Cardiac muscle cell (in vitro differentiated cells and primary cell): ENCODE measurements at regions not wholly inside any gene's neighbourhood (a gene's known extent, or its start where the extent isn't known, plus 50 kb on each side); places are given as distances from the start of the nearest gene placed in this dataset.

Source experiments
- DNase-seq, 2 donors: peaks; one replicate each; pipeline versions ENCODE4 v3.0.0 to v3.0.0-alpha.2; 2010 to 2017; ENCODE audit warnings: low read depth in 1 of 2, low spot score in 1 of 2
- H3K27ac ChIP-seq: fragments of 200-600 bp; sonication (generic); 2 replicates; pipeline ENCODE4 v1.5.1; 2016
- H3K27me3 ChIP-seq: fragments of 200-600 bp; sonication (generic); 2 replicates; pipeline ENCODE4 v1.6.0; 2016; ENCODE audit warnings: control low read depth
- H3K36me3 ChIP-seq: fragments of 200-600 bp; sonication (generic); 2 replicates; pipeline ENCODE4 v1.5.1; 2016; ENCODE audit warnings: control low read depth
- H3K4me1 ChIP-seq: fragments of 200-600 bp; sonication (generic); 2 replicates; pipeline ENCODE4 v1.8.1; 2017; ENCODE audit warnings: low read depth, mild to moderate bottlenecking, mixed run types
- H3K4me3 ChIP-seq: fragments of 200-600 bp; sonication (generic); 2 replicates; pipeline ENCODE4 v1.5.1; 2016; ENCODE audit warnings: mild to moderate bottlenecking
- H3K9me3 ChIP-seq: fragments of 200-600 bp; sonication (generic); 2 replicates; pipeline ENCODE4 v1.5.1; 2017; ENCODE audit warnings: low read depth, mild to moderate bottlenecking, control low read depth
- CTCF ChIP-seq: IDR thresholded peaks from 2 replicates; pipeline ENCODE4 v1.5.1; 2012; ENCODE audit warnings: low read depth, mild to moderate bottlenecking, low read length

- Histone ChIP-seq H3K27ac (no peak overlapping the region), H3K4me1 (no peaks in the 10 kb centered on the region), H3K36me3 (no peaks in the 10 kb centered on the region), H3K27me3 (no peaks in the 10 kb centered on the region), H3K4me3 (no peak overlapping the region), H3K9me3 (no peaks in the 10 kb centered on the region)
- no peak for TF ChIP-seq CTCF
- no peak for DNase-seq
Observed at GRCh38 chr17:6208608-6209180, 138.5 kb downstream of the WSCD1 start.

- no peak for TF ChIP-seq CTCF
- H3K4me3 ChIP-seq = no peak overlapping the region
- no peak overlapping the region for H3K27ac ChIP-seq
- H3K27me3 ChIP-seq = no peaks in the 10 kb centered on the region
- no peaks in the 10 kb centered on the region for H3K4me1 ChIP-seq
- no peak for DNase-seq
- H3K36me3 ChIP-seq = no peaks in the 10 kb centered on the region
- no peaks in the 10 kb centered on the region for H3K9me3 ChIP-seq
Observed at GRCh38 chr17:6205525-6205924, 135.3 kb downstream of the WSCD1 start.

GRCh38 chr17:6205033-6205432 lies 134.9 kb downstream of the WSCD1 start:
- no peak overlapping the region for H3K27ac ChIP-seq

GRCh38 chr17:6204203-6204722 lies 134.1 kb downstream of the WSCD1 start:
- Histone ChIP-seq H3K36me3 (no peaks in the 10 kb centered on the region), H3K4me1 (no peaks in the 10 kb centered on the region), H3K4me3 (no peak overlapping the region), H3K9me3 (no peaks in the 10 kb centered on the region), H3K27me3 (no peaks in the 10 kb centered on the region), H3K27ac (no peak overlapping the region)
- DNase-seq = no peak
- TF ChIP-seq CTCF = no peak

More at GRCh38 chr17:6205033-6205432, 134.9 kb downstream of the WSCD1 start:
- TF ChIP-seq CTCF = no peak
- Histone ChIP-seq H3K4me3 (no peak overlapping the region), H3K9me3 (no peaks in the 10 kb centered on the region), H3K27me3 (no peaks in the 10 kb centered on the region), H3K4me1 (no peaks in the 10 kb centered on the region), H3K36me3 (no peaks in the 10 kb centered on the region)
- DNase-seq = no peak

GRCh38 chr17:6196355-6196754 lies 126.2 kb downstream of the WSCD1 start:
- Histone ChIP-seq H3K36me3 (no peaks in the 10 kb centered on the region), H3K4me3 (no peak overlapping the region), H3K4me1 (no peaks in the 10 kb centered on the region), H3K9me3 (no peaks in the 10 kb centered on the region), H3K27ac (no peak overlapping the region), H3K27me3 (no peaks in the 10 kb centered on the region)
- TF ChIP-seq CTCF = no peak
- DNase-seq = no peak
